ENCODE measurements at regions not wholly inside any gene's neighbourhood (a gene's known extent, or its start where the extent isn't known, plus 50 kb on each side); places are given as distances from the start of the nearest gene placed in this dataset.
A peak's percentile ranks its signal among the peaks of the same experiment; 100 is the strongest.

- no peak for DNase-seq
Observed at GRCh38 chr9:105828171-105828570, 133.8 kb downstream of the TMEM38B start.

DNA sequence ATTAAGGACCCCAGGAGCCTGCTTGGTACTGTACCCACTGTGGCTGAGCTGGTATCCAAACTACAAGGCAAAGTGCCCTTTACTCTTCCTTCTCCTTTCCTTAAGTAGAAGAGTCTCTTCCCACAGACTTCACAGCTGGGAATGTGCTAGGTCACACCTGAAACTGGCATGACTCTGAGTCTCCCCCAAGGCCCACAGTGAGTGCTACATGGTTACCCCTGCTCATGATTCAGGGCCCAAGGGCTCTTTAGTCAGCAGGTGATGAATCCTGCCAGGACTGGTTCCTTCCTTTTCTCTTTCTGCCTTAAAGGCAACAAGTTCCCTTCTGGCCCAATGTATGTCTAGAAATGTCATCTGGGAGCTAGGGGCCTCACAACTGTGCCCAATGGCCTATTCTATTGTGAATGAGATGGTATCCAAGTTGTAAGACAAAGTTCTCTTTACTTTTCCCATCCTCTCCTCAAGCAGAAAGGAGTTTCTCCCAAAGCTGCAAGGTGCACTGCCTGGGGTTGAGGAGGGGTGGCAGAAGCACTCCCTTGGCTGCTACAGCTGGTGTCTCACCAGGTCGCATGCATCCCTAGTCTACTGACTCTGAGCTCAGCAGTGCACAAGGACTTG is 134.4 kb downstream of the TMEM38B start:
- DNase-seq, result no peak

DNA sequence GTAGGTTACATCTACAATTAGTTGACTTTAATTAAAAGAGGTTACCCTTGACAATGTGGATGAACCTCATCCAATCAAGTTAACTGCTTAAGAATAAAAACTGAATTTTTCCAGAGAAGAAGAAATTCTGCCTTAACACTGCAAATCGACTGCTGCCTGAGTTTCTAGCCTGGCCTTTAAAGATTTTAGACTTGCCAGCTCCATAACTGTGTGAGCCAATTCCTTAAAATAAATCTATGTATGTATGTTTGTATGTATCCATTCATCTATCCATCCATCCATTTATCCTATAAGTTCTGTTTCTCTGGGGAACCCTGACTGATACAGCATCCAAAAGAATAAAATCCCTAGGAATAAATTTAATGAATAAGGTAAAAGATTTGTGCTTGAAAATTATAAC is 136.1 kb downstream of the TMEM38B start:
- DNase-seq, result no peak

DNA sequence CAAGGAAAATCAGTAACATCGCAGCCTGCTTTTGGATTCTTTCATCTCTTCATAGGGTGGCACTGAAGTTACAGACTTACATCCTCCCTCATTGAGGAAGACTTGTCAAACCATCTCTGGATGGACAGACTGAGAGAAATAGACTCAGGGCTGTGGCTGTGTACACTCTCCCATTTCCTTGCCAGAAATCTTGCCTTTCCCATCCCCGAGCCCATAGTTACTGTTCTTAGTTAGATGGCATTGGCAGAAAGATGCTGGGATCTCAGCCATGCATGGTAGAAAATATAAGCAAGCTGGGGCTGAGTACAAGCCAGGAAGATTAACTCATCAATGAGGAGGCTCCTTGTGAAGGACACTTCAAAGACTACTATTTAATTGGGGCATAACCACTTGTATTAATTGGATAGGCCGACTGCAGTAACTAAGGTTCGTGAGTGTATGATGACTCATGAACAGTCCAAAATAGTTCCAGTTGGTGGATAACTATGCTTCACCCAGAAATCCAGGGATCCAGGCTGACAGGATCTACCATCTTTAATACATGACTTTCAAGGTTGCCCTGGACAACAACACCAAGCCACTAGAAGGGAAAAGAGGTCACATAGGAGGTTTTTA is 137.9 kb downstream of the TMEM38B start:
- peak in 1 of 2 experiments; percentile 42 for DNase-seq

DNA sequence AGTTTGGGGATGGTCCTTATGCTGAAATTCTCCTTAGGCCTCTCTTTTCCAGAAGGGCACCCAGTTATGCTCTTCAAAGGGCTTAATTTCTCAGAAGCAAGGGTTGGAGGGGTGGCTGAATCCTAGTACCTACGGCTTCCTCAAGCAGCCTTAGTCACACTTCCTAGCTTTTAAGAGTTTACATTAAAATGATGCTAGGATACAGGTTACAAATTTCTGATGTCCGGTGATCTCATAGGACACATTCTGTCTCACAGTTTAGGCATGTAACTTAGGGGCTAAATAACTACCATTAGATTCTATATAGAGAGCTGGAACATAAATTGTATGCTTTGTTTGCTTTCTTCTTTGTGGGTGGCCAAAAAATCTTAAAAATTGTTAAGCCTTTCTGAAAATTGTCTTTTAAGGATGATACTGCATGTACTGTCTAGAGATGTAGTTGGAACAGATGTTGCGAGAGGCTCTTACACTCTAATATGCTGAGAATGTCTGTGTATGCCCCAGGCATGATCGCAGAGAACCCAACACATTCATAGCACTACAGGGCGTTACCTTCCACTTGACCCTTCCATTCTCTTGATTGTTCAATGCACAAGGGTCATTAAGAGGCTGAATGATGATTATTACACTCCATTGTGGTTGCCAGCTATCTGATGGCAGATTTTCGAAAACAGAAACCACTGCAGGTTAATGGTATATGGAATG is 139.1 kb downstream of the TMEM38B start:
- DNase-seq, result no peak

DNA sequence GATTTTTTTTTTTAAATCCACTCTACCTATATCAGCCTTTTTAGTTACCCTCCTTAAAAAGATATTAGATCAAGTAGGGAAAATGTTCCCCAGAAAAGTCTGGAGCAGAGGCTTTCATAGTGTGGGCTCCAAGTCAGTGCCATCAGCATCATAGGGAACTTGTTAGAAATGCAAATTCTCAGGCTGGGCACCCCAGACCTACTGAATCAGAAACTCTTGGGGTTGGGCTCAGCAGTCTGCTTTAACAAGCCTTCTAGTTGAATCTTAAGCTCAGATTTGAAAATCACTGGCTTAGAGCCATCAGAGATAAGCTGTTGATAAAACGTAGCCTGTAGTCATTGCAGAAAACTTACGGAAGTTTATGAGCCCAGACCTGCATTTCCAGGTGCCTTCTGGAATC is 140.1 kb downstream of the TMEM38B start:
- no peak for DNase-seq

GRCh38 chr9:105835721-105836120 is 141.4 kb downstream of the TMEM38B start:
- DNase-seq, result peak in 1 of 2 experiments; percentile 21

GRCh38 chr9:105836936-105837660 is 142.8 kb downstream of the TMEM38B start:
- DNase-seq, result peak in 1 of 2 experiments; percentile 3

DNA sequence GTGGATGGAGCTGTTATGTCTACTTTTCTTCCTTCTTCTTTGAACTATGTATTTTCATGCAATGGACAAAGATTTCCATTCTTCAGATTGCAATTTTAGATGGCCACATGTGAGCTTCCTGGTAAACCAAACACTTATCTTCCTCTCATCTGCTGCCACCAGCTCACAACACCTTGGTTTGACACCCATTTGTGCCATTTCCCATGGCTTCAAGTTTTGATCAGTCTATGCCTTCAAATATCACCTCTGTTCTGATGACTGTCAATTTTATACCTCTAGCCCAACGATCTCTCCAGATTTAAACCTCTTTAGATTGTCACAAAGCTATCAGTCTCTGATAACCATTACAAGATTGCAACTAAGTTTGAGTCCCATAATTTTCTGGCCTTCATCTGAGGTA is 147.2 kb downstream of the TMEM38B start:
- DNase-seq, result no peak

GRCh38 chr9:105842023-105842644 is 147.8 kb downstream of the TMEM38B start:
- peak in 1 of 2 experiments; percentile 41 for DNase-seq

DNA sequence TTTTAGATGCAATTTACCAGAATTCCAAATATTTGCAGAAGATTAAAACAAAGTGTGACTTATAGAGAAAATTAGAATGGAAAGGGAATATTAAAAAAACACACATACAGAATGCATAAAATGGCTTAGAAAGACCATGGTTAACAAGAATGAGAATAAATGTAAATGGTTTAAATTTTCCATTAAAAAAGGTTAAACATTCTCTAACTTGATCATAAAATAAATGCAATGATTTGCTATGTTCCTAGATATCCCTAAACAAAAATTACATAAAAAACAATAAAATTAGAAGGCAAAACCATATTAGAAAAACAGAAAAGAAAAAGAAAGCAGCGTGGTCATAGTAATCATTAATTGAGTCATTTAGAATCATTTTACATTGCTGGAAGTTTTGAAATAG is 152.5 kb downstream of the TMEM38B start:
- DNase-seq, result no peak

DNA sequence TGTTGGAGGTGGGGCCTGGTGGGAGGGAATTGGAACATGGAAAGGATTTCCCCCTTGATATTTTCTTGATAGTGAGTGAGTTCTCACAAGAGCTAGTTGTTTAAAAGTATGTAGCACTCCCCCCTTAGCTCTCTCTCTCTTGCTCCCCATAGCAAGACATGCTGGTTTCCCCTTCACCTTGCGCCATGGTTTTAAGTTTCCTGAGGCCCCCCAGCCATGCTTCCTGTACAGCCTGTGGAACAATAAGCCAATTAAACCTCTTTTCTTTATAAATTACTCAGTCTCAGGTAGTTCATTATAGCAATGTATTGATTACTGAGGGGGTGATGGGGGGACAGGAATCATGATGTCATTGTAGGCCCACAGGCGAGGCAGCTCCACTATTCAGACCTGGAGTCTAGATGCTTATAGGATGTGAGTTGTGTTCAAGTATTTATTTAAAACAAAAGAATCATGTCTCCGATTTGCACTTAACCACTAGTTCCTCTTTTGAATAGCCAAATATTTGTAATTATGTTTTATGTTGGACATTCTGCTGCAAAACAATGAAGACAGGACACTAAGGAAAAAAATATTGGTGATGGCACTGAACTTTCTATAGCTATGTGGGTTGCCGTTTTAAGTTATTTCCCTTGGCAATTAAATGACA is 156.6 kb downstream of the TMEM38B start:
- no peak for DNase-seq

DNA sequence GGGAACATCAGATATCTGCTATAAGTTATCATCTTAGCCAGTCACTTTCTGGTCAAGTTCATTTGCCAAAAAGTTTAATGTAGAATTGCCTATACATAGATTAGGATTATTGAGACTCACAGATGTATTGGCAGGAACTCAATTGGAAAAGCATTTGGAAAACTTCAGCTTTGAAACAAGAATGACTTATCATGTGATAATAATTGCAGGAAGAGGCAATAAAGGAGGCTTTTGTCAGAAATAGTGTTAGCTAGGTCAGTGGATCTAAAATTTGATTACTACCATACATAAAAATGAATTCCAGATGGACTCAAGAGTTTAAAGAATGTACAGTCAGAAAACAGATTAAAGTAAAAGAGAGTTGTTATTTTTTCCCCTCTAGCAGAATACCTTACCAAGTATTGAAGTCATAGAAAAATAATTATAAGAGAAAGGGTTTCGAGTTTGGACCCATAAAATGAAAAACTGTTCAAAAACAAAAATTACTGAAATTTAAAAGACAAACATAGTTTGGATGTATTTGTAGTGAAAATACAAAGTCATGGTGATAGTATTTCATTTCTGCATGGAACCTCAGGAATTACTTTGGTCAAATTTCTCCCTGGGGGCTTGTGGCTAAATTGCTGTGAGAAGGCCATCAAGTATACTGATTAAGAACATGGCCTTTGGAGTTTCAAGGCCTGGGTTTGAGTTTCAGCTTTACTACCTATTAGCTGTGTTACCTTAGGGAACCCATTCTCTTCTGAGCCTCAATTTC is 159.9 kb downstream of the TMEM38B start:
- DNase-seq, result no peak

GRCh38 chr9:105854783-105855724 is 160.7 kb downstream of the TMEM38B start:
- DNase-seq, result no peak

DNA sequence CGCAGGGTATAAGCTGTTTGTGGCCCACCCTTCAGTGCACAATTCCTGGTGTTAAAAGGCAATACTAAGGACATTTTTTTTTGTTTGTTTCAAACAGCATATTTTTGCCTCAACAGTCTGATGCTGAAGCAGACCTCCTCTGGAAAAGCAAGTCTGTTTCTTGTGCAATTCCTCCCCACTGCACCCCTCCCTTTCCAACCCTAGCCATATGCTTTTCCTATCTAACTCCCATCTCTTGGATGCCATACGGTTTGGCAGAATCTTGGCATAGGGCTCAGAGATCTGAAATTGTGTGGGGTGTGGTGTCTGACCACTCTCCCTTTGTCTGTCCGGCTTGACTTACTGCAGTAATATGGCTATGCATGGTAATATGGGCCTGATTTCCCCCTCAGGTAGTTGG is 161.6 kb downstream of the TMEM38B start:
- DNase-seq, result peak in 1 of 2 experiments; percentile 5

DNA sequence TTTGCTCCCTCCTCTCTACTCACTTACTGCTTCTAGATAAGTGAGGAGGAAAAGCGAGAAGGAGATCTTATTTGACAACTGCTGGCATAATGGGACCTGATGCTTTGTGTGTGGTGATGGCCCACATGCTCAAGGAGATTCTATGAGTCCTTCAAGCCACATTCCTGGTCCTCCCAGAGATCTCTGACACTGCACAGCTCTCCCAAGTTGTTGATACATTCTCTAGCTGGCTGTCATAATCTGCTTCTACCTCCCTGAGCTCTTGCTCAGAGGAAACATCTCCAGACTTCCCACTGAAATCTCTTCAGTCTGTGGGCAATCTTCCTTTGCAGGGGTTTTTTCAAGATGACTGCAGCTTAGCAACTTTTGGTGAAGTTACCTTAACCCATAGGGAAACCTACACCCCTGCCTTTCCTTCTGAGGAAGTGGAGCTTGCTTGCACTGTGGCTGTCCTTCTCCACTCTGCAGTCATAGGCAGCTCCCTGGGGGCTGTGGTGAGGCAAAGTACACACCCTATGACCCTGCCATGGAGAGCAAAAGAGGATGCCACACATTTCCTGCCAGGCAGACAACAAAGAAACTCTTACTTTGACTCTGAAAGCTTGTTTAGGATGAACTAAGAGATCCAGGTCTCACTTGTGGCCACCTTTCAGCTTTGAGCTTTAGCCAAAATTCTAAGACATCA is 163.8 kb downstream of the TMEM38B start:
- DNase-seq, result no peak

GRCh38 chr9:105858877-105859276 is 164.5 kb downstream of the TMEM38B start:
- DNase-seq, result no peak

DNA sequence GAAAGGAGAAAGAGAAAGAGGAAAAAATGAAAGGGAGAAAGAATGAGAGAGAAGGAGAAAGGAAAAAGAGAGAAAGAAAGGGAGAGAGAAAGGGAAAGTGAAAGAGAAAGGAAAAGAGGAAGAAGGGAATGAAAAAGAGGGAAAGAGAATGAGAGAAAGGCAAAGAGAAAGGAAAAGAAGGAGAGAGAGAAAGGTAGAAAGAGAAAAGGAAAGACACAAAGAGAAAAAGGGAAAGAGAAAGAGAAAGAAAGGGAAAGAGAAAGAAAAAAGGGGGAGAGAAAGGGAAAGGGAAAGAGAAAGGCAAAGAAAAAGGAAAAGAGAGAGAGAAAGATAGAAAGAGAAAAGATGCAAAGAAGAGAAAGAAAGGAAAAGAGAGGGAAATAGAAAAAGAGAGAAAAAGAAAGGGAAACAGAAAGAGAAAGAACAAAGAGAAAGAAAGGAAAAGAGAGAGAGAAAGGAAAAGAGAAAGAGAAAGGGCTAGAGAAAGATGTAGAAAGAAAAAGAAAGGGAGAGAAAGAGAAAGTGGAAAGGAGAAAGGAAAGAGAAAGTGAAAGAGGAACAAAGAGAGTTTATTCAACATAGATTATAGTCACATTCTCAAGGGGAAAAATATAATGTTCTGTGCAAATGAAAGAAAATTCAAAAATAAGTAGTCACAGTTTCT is 165.2 kb downstream of the TMEM38B start:
- no peak for DNase-seq

GRCh38 chr9:105860516-105860915 is 166.2 kb downstream of the TMEM38B start:
- DNase-seq, result no peak

Data from NCI-H446 (cell line).